CD4-positive, alpha-beta memory T cell (primary cell): ENCODE measurements at regions not wholly inside any gene's neighbourhood (a gene's known extent, or its start where the extent isn't known, plus 50 kb on each side); places are given as distances from the start of the nearest gene placed in this dataset.
"Not testable (repeated sequence)": the region's sequence is repeated elsewhere in the genome, so short reads cannot be mapped to it uniquely, and the experiment has no call there.

Experiments used
- CTCF ChIA-PET: fragments of 350-600 bp; sonication (Branson Sonifier 250); formaldehyde crosslinking; loops from one replicate; lab custom pipeline; 2021; ENCODE audit warnings: inconsistent platforms; ENCODE audit not compliant: partially characterized antibody; lab: Charles Lee
- POLR2A ChIA-PET: fragments of 350-600 bp; sonication (Branson Sonifier 250); formaldehyde crosslinking; loops from one replicate; lab custom pipeline; 2021; ENCODE audit not compliant: partially characterized antibody; lab: Charles Lee
- DNase-seq, 5 donors: peaks; one replicate each; pipeline versions ENCODE4 v3.0.0 to v3.0.0-alpha.2; 2020 to 2022; ENCODE audit warnings: mixed read lengths in 1 of 5
- H3K27ac ChIP-seq: one replicate; pipeline ENCODE4 v1.7.0; 2013; ENCODE audit warnings: low read depth, low read length
- H3K27me3 ChIP-seq: 2 replicates; pipeline ENCODE4 v1.7.0; 2013; ENCODE audit warnings: mild to moderate bottlenecking, low read length, moderate library complexity; ENCODE audit not compliant: insufficient read depth
- H3K36me3 ChIP-seq: 2 replicates; pipeline ENCODE4 v1.7.0; 2013; ENCODE audit warnings: mild to moderate bottlenecking, low read length, moderate library complexity; ENCODE audit not compliant: insufficient read depth
- H3K4me1 ChIP-seq: 2 replicates; pipeline ENCODE4 v1.7.0; 2013; ENCODE audit warnings: mild to moderate bottlenecking, low read length, moderate library complexity; ENCODE audit not compliant: insufficient read depth
- H3K4me3 ChIP-seq, 2 donors: one replicate each; pipeline ENCODE4 v1.7.0; 2013; ENCODE audit warnings: low read length in 2 of 2, mild to moderate bottlenecking in 1 of 2
- H3K9me3 ChIP-seq, 2 donors: one replicate each; pipeline ENCODE4 v1.7.0; 2013; ENCODE audit warnings: low read length in 2 of 2, control low read depth in 1 of 2; ENCODE audit not compliant: control insufficient read depth in 1 of 2
- H3K27ac Mint-ChIP-seq, 7 donors: one replicate each; pipeline ENCODE4 v1.8.0; 2020 to 2021; ENCODE audit warnings: mixed read lengths in 7 of 7, mild to moderate bottlenecking in 6 of 7, inconsistent platforms in 3 of 7, moderate library complexity in 3 of 7
- H3K27me3 Mint-ChIP-seq, 2 donors: one replicate each; pipeline ENCODE4 v1.8.0; 2020 to 2021; ENCODE audit warnings: mixed read lengths in 2 of 2
- H3K36me3 Mint-ChIP-seq, 2 donors: one replicate each; pipeline ENCODE4 v1.8.0; 2020 to 2021; ENCODE audit warnings: mixed read lengths in 2 of 2, inconsistent platforms in 1 of 2, mild to moderate bottlenecking in 1 of 2
- H3K4me1 Mint-ChIP-seq, 4 donors: one replicate each; pipeline ENCODE4 v1.8.0; 2020 to 2021; ENCODE audit warnings: mixed read lengths in 4 of 4, mild to moderate bottlenecking in 1 of 4
- H3K4me3 Mint-ChIP-seq, 8 donors: one replicate each; pipeline ENCODE4 v1.8.0; 2020 to 2021; ENCODE audit warnings: mixed read lengths in 8 of 8, mild to moderate bottlenecking in 7 of 8, moderate library complexity in 6 of 8, inconsistent platforms in 3 of 8
- H3K9me3 Mint-ChIP-seq, 8 donors: one replicate each; pipeline ENCODE4 v1.8.0; 2020 to 2021; ENCODE audit warnings: mixed read lengths in 8 of 8, mild to moderate bottlenecking in 5 of 8, inconsistent platforms in 3 of 8, moderate library complexity in 1 of 8
- intact Hi-C: fragments of 100-400 bp; cut with micrococcal nuclease; formaldehyde crosslinking; loops from one replicate; pipeline ENCODE4 v1.15.1; 2023

DNA sequence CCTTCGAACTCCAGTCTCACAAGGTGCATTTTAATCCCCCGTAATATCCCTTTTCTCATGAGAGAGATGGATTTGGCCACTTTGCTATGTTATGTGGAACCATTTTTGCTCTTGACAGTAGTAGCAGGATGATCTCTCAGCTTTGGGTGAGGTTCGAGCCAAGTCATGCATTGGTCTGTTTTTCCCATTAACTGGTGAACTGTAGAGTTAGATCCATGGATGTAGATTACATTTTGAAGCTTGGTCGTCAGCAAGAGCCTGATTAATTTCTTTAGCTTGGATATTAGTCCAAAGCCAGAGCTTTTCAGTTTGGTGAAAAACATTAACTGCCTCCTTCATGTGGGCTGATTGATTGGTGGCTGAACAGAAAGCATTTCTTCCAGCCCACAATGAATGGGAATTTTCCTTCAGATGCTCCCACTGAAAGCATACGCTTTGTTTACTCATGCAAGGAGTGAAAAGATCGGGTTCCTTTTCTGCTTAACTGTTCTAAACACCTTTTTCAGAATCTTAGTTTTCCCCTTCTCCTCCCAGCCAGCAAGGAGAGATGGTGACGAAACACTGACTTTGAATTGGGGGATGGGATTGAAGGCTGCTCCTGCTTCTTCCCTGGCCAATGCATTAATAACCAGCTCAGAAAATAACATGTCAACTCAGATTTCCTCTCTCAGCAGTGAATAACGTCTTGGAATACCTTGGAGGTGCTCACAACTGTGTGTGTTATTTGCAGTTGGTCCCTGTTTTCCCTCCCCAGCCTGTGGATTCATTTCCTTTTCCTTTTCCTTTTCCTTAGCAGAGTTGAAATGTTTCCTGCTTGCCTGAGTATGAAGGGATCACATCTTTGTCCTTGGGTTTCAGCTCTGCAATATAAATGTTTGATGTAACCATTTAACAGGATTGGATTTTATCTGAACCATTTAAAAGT is 351.8 kb upstream of the FZD8 start:
- H3K27me3 Mint-ChIP-seq = no peaks in the 10 kb centered on the region
- H3K27ac ChIP-seq = no peak overlapping the region
- H3K4me3 Mint-ChIP-seq = no peak overlapping the region
- no peaks in the 10 kb centered on the region for H3K36me3 ChIP-seq
- no peaks in the 10 kb centered on the region for H3K4me1 Mint-ChIP-seq
- no peaks in the 10 kb centered on the region for H3K27me3 ChIP-seq
- no peak overlapping the region for H3K27ac Mint-ChIP-seq
- H3K4me3 ChIP-seq = no peak overlapping the region
- POLR2A ChIA-PET = no interaction called here
- H3K9me3 Mint-ChIP-seq = peaks cover 0 to 6% (median 3%) of the 10 kb centered on the region in 8 donors
- intact Hi-C loops = no loop called here
- H3K9me3 ChIP-seq = no peaks in the 10 kb centered on the region
- no peak for DNase-seq
- no peaks in the 10 kb centered on the region for H3K36me3 Mint-ChIP-seq
- no peaks in the 10 kb centered on the region for H3K4me1 ChIP-seq
- CTCF ChIA-PET = no interaction called here

- ChIA-PET POLR2A (no interaction called here), CTCF (no interaction called here)
- no peak overlapping the region for H3K27ac ChIP-seq
- H3K27me3 ChIP-seq = no peaks in the 10 kb centered on the region
- Mint-ChIP-seq H3K36me3 (no peaks in the 10 kb centered on the region), H3K27me3 (no peaks in the 10 kb centered on the region), H3K9me3 (peaks cover 0 to 6% (median 2%) of the 10 kb centered on the region in 8 donors), H3K27ac (peak overlapping the region in 1 of 7 donors; percentile 42), H3K4me1 (no peaks in the 10 kb centered on the region), H3K4me3 (no peak overlapping the region)
- DNase-seq = no peak
- no peak overlapping the region for H3K4me3 ChIP-seq
- H3K36me3 ChIP-seq = no peaks in the 10 kb centered on the region
- H3K4me1 ChIP-seq = no peaks in the 10 kb centered on the region
- intact Hi-C loops = no loop called here
- H3K9me3 ChIP-seq = no peaks in the 10 kb centered on the region
Observed at GRCh38 chr10:35992107-35992506, 350.0 kb upstream of the FZD8 start.

DNA sequence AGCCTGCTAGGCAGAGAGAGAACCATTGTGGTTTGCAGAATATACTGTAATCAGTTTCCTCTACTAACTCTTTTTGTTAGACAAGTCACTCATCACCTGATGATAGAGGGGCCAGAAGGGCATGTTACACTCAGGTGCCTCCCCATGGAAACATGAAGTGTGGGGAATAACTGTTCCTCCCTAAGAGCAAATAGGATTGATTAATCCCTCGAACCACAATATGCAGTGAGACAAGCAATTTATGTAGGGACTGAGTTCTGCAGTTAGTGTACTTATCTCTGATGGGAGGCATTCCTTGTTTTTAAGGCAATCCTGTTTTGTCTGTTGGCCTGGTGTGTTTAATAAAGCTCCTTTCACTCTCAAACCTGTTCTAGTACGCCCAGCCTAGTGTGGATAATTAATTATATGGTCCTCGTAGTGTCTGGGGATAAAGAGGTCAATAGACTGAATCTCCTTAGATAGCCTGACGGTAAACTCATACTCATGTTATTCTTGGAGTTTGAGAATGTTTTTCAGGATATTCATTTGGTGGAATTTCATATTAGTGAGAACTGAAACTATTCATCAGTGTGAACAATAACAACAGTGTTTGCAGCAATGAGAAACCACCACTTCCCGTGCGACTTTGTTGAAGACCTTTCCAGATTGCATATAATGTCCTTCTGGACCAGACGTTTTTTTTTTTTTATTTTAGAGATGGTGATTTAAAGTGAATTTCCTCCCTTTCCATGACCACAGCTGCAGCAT is 344.8 kb upstream of the FZD8 start:
- Histone ChIP-seq H3K36me3 (no peaks in the 10 kb centered on the region), H3K27ac (no peak overlapping the region), H3K4me3 (no peak overlapping the region), H3K4me1 (no peaks in the 10 kb centered on the region), H3K27me3 (no peaks in the 10 kb centered on the region), H3K9me3 (no peaks in the 10 kb centered on the region)
- intact Hi-C loops = no loop called here
- Mint-ChIP-seq H3K9me3 (peaks cover 0 to 12% (median 8%) of the 10 kb centered on the region in 8 donors), H3K4me1 (no peaks in the 10 kb centered on the region), H3K4me3 (no peak overlapping the region), H3K36me3 (no peaks in the 10 kb centered on the region), H3K27ac (no peak overlapping the region), H3K27me3 (peaks cover 0 to 2% of the 10 kb centered on the region in 2 donors)
- DNase-seq = no peak
- ChIA-PET POLR2A (no interaction called here), CTCF (no interaction called here)

DNA sequence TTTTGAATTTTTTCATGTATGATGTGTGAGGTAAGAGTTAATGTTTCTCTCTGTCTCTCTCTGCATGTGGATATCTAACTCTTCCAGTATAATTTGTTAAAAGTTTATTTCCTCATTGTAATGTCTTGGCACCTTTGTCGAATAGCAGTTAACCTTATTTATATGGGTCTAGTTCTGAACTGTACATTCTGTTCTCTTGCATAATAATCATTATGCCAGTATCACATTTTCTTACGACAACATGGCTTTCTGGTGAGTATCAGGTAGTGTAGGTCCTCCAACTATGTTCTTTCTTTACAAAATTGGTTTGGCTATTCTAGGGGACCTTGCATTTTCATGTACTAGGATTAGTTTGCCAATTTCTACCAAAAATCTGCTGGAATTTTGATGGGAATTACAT is 337.0 kb upstream of the FZD8 start:
- Mint-ChIP-seq H3K4me1 (no peaks in the 10 kb centered on the region), H3K27me3 (no peaks in the 10 kb centered on the region), H3K36me3 (no peaks in the 10 kb centered on the region), H3K4me3 (no peak overlapping the region), H3K27ac (no peak overlapping the region), H3K9me3 (peaks cover 2 to 13% (median 4%) of the 10 kb centered on the region in 8 donors)
- intact Hi-C loops = no loop called here
- no peak for DNase-seq
- Histone ChIP-seq H3K4me1 (no peaks in the 10 kb centered on the region), H3K27ac (no peak overlapping the region), H3K9me3 (no peaks in the 10 kb centered on the region), H3K36me3 (no peaks in the 10 kb centered on the region), H3K27me3 (no peaks in the 10 kb centered on the region), H3K4me3 (no peak overlapping the region)
- CTCF ChIA-PET = no interaction called here
- POLR2A ChIA-PET = no interaction called here

DNA sequence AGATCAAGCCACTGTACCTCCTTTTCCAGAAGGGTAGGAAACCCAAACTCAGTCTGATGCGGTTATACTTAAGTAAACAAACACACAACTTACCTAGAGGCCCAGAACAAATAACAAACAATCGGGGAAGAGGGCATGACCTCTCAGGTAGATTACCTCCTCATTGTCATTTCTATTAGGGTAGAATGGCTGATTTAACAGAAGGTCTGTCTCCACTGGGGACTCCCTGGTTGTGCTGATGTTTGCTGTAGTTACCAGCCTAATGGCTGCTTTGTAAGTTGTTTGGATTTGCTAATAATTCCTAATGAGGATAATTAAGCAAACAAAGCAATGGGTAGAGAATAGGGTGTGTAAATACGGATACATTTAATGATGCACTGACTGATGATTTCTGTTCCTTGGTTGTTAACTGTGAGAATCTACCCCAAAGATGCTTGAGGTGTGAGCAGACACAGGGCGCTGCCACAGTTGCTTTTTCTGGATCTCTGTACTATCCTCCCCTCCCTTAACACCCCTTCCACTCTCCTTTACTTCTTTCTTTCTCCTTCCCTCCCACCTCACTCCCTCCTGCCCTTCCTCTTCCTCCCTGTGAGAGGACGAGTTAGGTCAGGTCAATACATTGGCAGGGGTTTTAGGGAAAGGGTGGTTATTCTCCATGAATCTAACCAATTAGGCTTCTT is 332.0 kb upstream of the FZD8 start:
- H3K36me3 ChIP-seq, H3K4me1 ChIP-seq, H3K36me3 Mint-ChIP-seq, H3K27me3 Mint-ChIP-seq, H3K4me3 Mint-ChIP-seq, H3K4me1 Mint-ChIP-seq, H3K27ac Mint-ChIP-seq, intact Hi-C loops, H3K27me3 ChIP-seq, POLR2A ChIA-PET, H3K27ac ChIP-seq, CTCF ChIA-PET, H3K4me3 ChIP-seq, H3K9me3 ChIP-seq, DNase-seq: not testable (repeated sequence)
- H3K9me3 Mint-ChIP-seq = peaks cover 0 to 14% (median 9%) of the 10 kb centered on the region in 8 donors

DNA sequence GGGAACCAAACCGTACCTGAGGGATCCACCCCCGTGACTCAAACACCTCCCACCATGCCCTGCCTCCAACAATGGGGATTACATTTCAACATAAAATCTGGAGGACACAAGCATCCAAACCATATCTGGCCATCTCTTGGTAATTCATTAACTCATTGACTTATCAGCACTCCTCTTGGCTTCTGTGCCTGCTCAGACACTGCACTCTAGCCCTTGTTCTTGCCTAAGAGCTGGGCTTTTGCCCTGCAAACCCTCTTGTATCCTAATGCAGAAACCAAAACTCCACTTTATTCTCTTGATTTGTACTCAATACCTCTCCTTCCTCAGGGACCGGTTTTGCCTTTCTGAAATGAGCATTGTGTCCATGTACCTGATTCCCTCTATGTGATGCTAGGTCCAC is 330.2 kb upstream of the FZD8 start:
- Mint-ChIP-seq H3K9me3 (peaks cover 0 to 18% (median 7%) of the 10 kb centered on the region in 8 donors), H3K27ac (no peak overlapping the region), H3K36me3 (no peaks in the 10 kb centered on the region), H3K4me3 (no peak overlapping the region), H3K4me1 (no peaks in the 10 kb centered on the region), H3K27me3 (no peaks in the 10 kb centered on the region)
- Histone ChIP-seq H3K4me1 (no peaks in the 10 kb centered on the region), H3K4me3 (no peak overlapping the region), H3K27ac (no peak overlapping the region), H3K9me3 (no peaks in the 10 kb centered on the region), H3K36me3 (no peaks in the 10 kb centered on the region), H3K27me3 (no peaks in the 10 kb centered on the region)
- ChIA-PET POLR2A (no interaction called here), CTCF (no interaction called here)
- DNase-seq = no peak
- intact Hi-C loops = no loop called here

DNA sequence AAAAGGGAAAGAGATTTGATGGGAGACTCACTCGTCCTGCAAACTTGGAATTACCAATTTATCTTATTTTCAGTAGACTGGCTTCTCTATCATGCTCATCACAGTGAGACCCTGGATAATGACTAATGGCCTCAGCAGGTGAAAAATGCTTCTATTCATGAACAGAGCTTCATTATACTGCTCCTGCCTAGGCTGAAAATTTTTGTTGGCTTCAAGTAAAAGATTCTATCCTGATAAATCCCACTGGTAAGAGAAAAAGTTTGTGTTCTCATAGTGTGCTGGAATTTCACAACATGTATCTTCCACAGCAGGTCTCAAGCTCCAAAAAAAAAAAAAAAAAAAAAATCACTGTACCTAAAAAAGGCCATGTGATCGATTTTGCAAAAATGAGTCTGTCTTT is 329.3 kb upstream of the FZD8 start:
- no peak overlapping the region for H3K4me3 Mint-ChIP-seq
- ChIA-PET CTCF (no interaction called here), POLR2A (no interaction called here)
- no peak overlapping the region for H3K27ac Mint-ChIP-seq
- H3K27me3 Mint-ChIP-seq = no peaks in the 10 kb centered on the region
- H3K27me3 ChIP-seq = no peaks in the 10 kb centered on the region
- H3K4me1 Mint-ChIP-seq = no peaks in the 10 kb centered on the region
- H3K9me3 ChIP-seq = no peaks in the 10 kb centered on the region
- H3K4me1 ChIP-seq = no peaks in the 10 kb centered on the region
- H3K27ac ChIP-seq = no peak overlapping the region
- DNase-seq = no peak
- H3K9me3 Mint-ChIP-seq = peaks cover 3 to 22% (median 8%) of the 10 kb centered on the region in 8 donors
- H3K4me3 ChIP-seq = no peak overlapping the region
- H3K36me3 ChIP-seq = no peaks in the 10 kb centered on the region
- no peaks in the 10 kb centered on the region for H3K36me3 Mint-ChIP-seq
- intact Hi-C loops = no loop called here
